ENCODE measurements at regions not wholly inside any gene's neighbourhood (a gene's known extent, or its start where the extent isn't known, plus 50 kb on each side); places are given as distances from the start of the nearest gene placed in this dataset.

GRCh38 chr4:186881521-186882220, 158.0 kb upstream of the FAT1 start:
- no peak overlapping the region for H3K4me3 ChIP-seq
- no peaks in the 10 kb centered on the region for H3K4me1 ChIP-seq
- no peak for ATAC-seq
- WGBS (ENCODE audit: insufficient coverage, low coverage, low lambda C conversion rate, missing lambda C conversion rate): 68% methylated on average over 3 of the region's 3 CpGs
- DNase-seq: no peak
- no peaks in the 10 kb centered on the region for H3K9me3 ChIP-seq
- no peaks in the 10 kb centered on the region for H3K27me3 ChIP-seq
- no peaks in the 10 kb centered on the region for H3K36me3 ChIP-seq
- no peak overlapping the region for H3K27ac ChIP-seq
- intact Hi-C loops (cut with DNase I): no loop called here
- TF ChIP-seq, protein P1, sequence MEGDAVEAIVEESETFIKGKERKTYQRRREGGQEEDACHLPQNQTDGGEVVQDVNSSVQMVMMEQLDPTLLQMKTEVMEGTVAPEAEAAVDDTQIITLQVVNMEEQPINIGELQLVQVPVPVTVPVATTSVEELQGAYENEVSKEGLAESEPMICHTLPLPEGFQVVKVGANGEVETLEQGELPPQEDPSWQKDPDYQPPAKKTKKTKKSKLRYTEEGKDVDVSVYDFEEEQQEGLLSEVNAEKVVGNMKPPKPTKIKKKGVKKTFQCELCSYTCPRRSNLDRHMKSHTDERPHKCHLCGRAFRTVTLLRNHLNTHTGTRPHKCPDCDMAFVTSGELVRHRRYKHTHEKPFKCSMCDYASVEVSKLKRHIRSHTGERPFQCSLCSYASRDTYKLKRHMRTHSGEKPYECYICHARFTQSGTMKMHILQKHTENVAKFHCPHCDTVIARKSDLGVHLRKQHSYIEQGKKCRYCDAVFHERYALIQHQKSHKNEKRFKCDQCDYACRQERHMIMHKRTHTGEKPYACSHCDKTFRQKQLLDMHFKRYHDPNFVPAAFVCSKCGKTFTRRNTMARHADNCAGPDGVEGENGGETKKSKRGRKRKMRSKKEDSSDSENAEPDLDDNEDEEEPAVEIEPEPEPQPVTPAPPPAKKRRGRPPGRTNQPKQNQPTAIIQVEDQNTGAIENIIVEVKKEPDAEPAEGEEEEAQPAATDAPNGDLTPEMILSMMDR (IDR thresholded peaks at IDR 0.05): no peak
- TF ChIP-seq POLR2A (IDR thresholded peaks at IDR 0.05): no peak

GRCh38 chr4:186882293-186882692, 158.6 kb upstream of the FAT1 start:
- Histone ChIP-seq H3K4me3 (no peak overlapping the region), H3K9me3 (no peaks in the 10 kb centered on the region), H3K36me3 (no peaks in the 10 kb centered on the region), H3K27me3 (no peaks in the 10 kb centered on the region), H3K27ac (no peak overlapping the region), H3K4me1 (no peaks in the 10 kb centered on the region)
- DNase-seq (no peak), ATAC-seq (no peak)
- intact Hi-C loops (cut with DNase I): no loop called here
- TF ChIP-seq, protein P1 (IDR thresholded peaks at IDR 0.05): no peak
- no peak for TF ChIP-seq POLR2A (IDR thresholded peaks at IDR 0.05)
- 73% methylated on average over 1 of the region's 1 CpG for whole genome bisulfite sequencing (ENCODE audit: insufficient coverage, low coverage, low lambda C conversion rate, missing lambda C conversion rate)

DNA sequence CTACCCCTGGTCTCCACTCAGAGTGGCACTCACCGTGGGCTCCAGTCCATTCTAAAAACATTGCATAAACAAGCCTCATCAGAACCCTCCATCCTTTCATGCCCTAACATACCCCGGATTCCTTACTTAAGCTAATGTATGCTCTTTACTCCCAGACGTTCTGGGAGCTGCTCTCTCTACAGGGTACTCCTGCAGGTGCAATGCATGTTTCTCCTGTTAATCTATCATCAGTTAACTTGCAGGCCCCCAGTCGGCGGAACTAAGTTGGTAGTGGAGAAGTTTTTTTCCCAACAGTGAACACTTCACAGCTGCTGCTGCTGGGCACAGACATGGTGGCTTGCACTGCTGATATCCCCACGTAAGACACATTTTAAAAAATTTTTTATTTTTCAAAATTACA, 161.6 kb upstream of the FAT1 start:
- intact Hi-C loops (cut with DNase I): no loop called here
- no peak for DNase-seq

GRCh38 chr4:186886759-186887158, 163.1 kb upstream of the FAT1 start:
- H3K27ac ChIP-seq: no peak overlapping the region
- TF ChIP-seq, protein P1 (IDR thresholded peaks at IDR 0.05): no peak
- no peak for TF ChIP-seq POLR2A (IDR thresholded peaks at IDR 0.05)
- no peaks in the 10 kb centered on the region for H3K9me3 ChIP-seq
- H3K27me3 ChIP-seq: no peaks in the 10 kb centered on the region
- DNase-seq (no peak), ATAC-seq (no peak)
- H3K4me3 ChIP-seq: no peak overlapping the region
- H3K4me1 ChIP-seq: no peaks in the 10 kb centered on the region
- WGBS (ENCODE audit: insufficient coverage, low coverage, low lambda C conversion rate, missing lambda C conversion rate): no CpG with 5 or more reads among the region's 2 CpGs
- H3K36me3 ChIP-seq: no peaks in the 10 kb centered on the region
- intact Hi-C loops (cut with DNase I): no loop called here

More for the DNA sequence above, 161.6 kb upstream of the FAT1 start:
- no peak overlapping the region for H3K4me3 ChIP-seq
- 61% methylated on average over 5 of the region's 6 CpGs for WGBS (ENCODE audit: insufficient coverage, low coverage, low lambda C conversion rate, missing lambda C conversion rate)
- H3K9me3 ChIP-seq: no peaks in the 10 kb centered on the region
- no peaks in the 10 kb centered on the region for H3K27me3 ChIP-seq
- no peaks in the 10 kb centered on the region for H3K36me3 ChIP-seq
- ATAC-seq: no peak
- no peak overlapping the region for H3K27ac ChIP-seq
- no peaks in the 10 kb centered on the region for H3K4me1 ChIP-seq
- TF ChIP-seq POLR2A (IDR thresholded peaks at IDR 0.05): no peak
- TF ChIP-seq, protein P1 (IDR thresholded peaks at IDR 0.05): no peak
